ENCODE measurements at regions not wholly inside any gene's neighbourhood (a gene's known extent, or its start where the extent isn't known, plus 50 kb on each side); places are given as distances from the start of the nearest gene placed in this dataset.

DNA sequence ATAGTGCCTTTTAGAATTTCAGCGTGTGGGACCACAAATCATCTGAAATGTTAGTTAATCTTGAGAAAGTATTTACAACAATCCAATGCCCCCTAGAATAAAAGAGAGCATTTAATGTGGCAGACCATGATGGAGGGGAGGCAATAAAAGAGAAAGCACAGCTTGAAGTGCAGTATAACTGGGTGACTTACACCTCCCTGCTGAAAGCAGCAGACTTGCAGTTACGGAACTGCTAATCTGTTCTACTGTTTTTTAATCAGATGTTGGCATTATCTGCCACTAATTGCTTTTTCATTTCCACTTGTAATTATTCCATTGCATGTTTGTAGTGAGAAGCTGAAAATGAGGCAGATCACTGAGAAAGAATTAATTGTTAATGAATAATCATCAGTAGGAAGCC lies 130.5 kb upstream of the ITGA4 start:
- TF ChIP-seq, protein P1, sequence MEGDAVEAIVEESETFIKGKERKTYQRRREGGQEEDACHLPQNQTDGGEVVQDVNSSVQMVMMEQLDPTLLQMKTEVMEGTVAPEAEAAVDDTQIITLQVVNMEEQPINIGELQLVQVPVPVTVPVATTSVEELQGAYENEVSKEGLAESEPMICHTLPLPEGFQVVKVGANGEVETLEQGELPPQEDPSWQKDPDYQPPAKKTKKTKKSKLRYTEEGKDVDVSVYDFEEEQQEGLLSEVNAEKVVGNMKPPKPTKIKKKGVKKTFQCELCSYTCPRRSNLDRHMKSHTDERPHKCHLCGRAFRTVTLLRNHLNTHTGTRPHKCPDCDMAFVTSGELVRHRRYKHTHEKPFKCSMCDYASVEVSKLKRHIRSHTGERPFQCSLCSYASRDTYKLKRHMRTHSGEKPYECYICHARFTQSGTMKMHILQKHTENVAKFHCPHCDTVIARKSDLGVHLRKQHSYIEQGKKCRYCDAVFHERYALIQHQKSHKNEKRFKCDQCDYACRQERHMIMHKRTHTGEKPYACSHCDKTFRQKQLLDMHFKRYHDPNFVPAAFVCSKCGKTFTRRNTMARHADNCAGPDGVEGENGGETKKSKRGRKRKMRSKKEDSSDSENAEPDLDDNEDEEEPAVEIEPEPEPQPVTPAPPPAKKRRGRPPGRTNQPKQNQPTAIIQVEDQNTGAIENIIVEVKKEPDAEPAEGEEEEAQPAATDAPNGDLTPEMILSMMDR (IDR thresholded peaks at IDR 0.05; ENCODE audit: borderline replicate concordance, insufficient read depth, low read depth, low read length) = no peak
- no peak overlapping the region for H3K4me3 ChIP-seq (ENCODE audit: low read depth, low read length)

DNA sequence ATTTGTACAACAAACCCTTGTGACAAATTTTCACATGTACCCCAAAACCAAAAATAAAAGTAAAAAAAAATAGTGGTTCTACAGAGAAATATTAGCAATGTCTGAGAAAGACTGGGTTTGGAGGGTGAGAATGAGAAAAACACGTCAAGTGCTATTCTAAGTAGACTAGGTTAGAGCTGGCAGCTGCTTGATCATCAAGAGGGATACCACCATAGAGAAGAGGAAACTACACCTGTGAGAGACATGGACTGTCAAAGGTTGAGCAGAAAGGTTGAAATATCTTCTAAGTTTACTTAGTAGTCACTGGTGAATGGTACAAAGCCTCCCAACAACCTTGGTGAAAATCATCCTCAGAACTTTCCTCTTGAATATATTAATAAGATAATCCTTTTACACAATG lies 126.9 kb upstream of the ITGA4 start:
- TF ChIP-seq, protein P1 (IDR thresholded peaks at IDR 0.05; ENCODE audit: borderline replicate concordance, insufficient read depth, low read depth, low read length) = no peak
- no peak overlapping the region for H3K4me3 ChIP-seq (ENCODE audit: low read depth, low read length)

DNA sequence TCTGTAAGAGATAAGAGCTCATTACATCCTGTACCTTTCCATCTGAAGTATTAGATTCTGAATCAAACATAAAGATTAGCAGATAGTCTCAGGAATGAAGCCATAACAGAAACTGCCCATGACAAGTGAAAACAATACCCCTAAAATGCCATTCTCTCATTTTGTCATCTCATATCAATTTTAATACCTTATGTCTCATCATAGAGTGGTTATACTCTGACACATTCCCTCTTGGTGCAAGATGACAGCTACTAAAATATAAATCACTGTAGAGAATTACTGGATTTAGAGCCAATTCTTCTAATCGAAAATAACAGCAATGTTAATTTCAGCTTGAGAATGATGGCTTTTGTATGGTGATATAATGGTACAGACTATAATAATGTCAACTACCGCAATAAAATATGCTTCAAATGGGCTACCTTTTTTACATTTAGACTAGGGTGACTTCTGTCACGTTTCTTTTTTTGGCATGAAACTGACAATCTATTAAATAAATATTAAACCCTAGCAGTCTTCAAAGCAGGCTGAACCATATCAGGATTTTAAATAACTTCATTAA lies 125.1 kb upstream of the ITGA4 start:
- H3K4me3 ChIP-seq (ENCODE audit: low read depth, low read length) = no peak overlapping the region
- TF ChIP-seq, protein P1 (IDR thresholded peaks at IDR 0.05; ENCODE audit: borderline replicate concordance, insufficient read depth, low read depth, low read length) = no peak

DNA sequence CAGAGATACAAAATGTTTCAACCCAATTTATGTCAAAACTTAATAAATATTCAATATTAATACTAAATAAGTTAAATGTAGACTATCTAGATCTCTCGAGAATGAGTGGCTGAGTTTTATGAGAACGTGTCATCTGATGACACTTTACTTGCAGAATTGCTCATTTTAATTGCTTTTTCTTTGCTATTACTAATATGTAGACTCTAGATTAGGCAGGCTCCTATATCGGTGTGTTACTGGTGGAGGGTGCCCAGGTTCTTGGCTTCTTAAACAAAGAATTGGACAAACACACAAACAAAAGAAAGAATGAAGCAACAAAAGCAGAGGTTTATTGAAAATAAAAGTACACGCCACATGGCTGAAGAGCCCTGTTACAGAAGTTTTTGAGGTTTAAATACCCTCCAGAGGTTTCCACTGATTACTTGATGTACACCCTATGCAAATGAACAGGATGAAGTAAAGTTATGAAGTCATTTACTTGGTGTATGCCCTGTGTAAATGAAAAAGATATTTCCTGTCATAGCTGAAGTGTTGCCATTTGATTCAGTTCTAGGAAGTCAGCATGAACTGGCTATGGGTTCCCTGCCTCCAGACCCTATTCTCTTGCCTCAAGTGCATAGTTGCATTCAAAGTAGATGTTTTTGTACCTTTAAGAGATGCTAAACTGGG lies 122.9 kb upstream of the ITGA4 start:
- no peak overlapping the region for H3K4me3 ChIP-seq (ENCODE audit: low read depth, low read length)
- TF ChIP-seq, protein P1 (IDR thresholded peaks at IDR 0.05; ENCODE audit: borderline replicate concordance, insufficient read depth, low read depth, low read length) = no peak

DNA sequence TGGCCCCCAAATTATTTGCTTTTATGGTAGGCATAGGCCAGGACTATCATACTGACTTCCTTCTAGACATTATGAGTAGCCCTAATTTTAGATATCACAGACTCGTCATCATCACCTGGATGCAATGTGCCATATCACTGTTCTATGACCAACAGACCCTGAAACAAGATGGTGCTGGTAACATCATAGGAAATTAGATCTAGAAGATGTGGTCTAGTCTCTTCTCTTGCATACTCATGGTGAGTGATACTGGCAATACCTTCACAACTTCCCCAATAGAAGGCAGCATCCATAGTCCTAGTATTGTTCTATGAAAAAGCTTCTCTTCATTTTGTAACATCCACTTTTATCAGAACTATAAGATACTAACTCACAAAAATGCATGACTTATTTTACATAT lies 116.3 kb upstream of the ITGA4 start:
- no peak overlapping the region for H3K4me3 ChIP-seq (ENCODE audit: low read depth, low read length)

DNA sequence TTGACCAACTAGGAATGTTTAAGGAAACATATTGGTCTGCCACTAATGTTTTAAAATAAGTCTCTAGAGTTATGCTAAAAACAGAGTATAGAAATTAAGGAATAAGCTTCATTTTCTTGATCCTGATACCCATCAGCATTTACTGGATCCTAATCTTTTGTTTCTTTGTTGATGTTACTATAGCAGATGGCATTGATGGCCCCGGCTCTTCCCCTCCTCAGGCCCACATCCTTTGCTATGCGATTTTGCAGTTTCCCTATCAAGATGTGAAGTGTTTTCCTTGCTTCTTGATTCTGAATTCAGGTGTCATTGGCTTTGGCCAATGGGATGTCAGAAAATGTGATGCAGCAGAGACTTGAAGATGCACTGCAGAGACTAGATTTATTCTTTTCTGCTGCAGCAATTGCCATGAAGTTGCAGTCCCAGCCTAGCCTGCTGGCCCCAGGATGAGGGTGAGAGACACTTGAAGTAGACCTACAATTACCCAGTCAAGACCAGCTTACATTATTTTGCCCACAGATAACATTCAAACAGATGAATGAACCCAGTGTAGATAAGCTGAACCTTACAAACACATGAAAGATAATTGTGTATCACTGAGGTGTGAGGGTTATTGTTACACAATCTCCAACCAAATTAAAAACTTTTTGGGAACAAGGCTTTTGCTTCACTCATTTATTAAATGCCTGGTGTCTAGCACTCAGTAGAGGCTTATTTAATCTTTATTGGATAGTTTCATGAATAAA lies 115.2 kb upstream of the ITGA4 start:
- H3K4me3 ChIP-seq (ENCODE audit: low read depth, low read length) = no peak overlapping the region
- TF ChIP-seq, protein P1 (IDR thresholded peaks at IDR 0.05; ENCODE audit: borderline replicate concordance, insufficient read depth, low read depth, low read length) = no peak

More for the DNA sequence above, 116.3 kb upstream of the ITGA4 start:
- TF ChIP-seq, protein P1 (IDR thresholded peaks at IDR 0.05; ENCODE audit: borderline replicate concordance, insufficient read depth, low read depth, low read length) = no peak

Measured in GM12875 (cell line).